ENCODE measurements at regions not wholly inside any gene's neighbourhood (a gene's known extent, or its start where the extent isn't known, plus 50 kb on each side); places are given as distances from the start of the nearest gene placed in this dataset.

GRCh38 chr5:88094906-88095496, 173.6 kb downstream of the TMEM161B start:
- Histone ChIP-seq H3K27me3 (ENCODE audit: control insufficient read depth in 3 of 3, insufficient read depth in 3 of 3, low read depth in 1 of 3, low read length in 3 of 3) (peaks cover 0 to 24% (median 0%) of the 10 kb centered on the region in 3 experiments), H2AFZ (ENCODE audit: low read length) (no peak overlapping the region), H3K27ac (replicated peaks; ENCODE audit: low read length) (no peak overlapping the region), H3K18ac (ENCODE audit: low read length) (no peak overlapping the region), H3K4me1 (ENCODE audit: control insufficient read depth in 2 of 2, insufficient read depth in 1 of 2, low read depth in 1 of 2, low read length in 2 of 2) (peaks cover 6 to 33% of the 10 kb centered on the region in 2 donors), H3K36me3 (replicated peaks in 1 of 2; ENCODE audit: control insufficient read depth in 2 of 2, insufficient read depth in 2 of 2, low read length in 2 of 2) (no peaks in the 10 kb centered on the region), H2BK15ac (ENCODE audit: low read length) (no peak overlapping the region), H3K79me1 (ENCODE audit: low read depth, low read length) (no peaks in the 10 kb centered on the region), H3K4me2 (ENCODE audit: insufficient read depth, low read length, poor library complexity, severe bottlenecking) (no peak overlapping the region), H2BK12ac (ENCODE audit: low read length) (no peak overlapping the region), H3K4me3 (ENCODE audit: low read length in 2 of 2) (no peak overlapping the region), H3K9me3 (replicated peaks in 1 of 2; ENCODE audit: control insufficient read depth in 2 of 2, insufficient read depth in 1 of 2, low read depth in 1 of 2, low read length in 2 of 2) (no peaks in the 10 kb centered on the region), H4K91ac (ENCODE audit: low read depth, low read length, poor library complexity) (no peak overlapping the region), H3K9ac (ENCODE audit: low read depth, low read length, poor library complexity) (no peak overlapping the region), H3K23ac (ENCODE audit: low read depth, low read length, poor library complexity) (no peak overlapping the region), H2BK120ac (ENCODE audit: low read depth, low read length) (no peak overlapping the region), H3K14ac (ENCODE audit: low read length) (no peak overlapping the region), H3K4ac (ENCODE audit: low read length) (no peak overlapping the region), H2AK5ac (ENCODE audit: low read depth, low read length) (no peak overlapping the region), H4K8ac (ENCODE audit: low read depth, low read length) (no peak overlapping the region), H2BK5ac (ENCODE audit: low read length) (no peak overlapping the region)
- no peak for DNase-seq (ENCODE audit: low spot score)
- no CpG with 5 or more reads among the region's 2 CpGs for WGBS, 2 donors (ENCODE audit: extremely low coverage in 2 of 2, insufficient read length in 2 of 2, insufficient replicate concordance in 1 of 2)

GRCh38 chr5:88094403-88094802, 174.2 kb downstream of the TMEM161B start:
- no peak overlapping the region for H2BK15ac ChIP-seq (ENCODE audit: low read length)
- no peak overlapping the region for H3K4me3 ChIP-seq (ENCODE audit: low read length in 2 of 2)
- H2AK5ac ChIP-seq (ENCODE audit: low read depth, low read length) = no peak overlapping the region
- H2BK5ac ChIP-seq (ENCODE audit: low read length) = no peak overlapping the region
- no peak overlapping the region for H2BK120ac ChIP-seq (ENCODE audit: low read depth, low read length)
- H3K36me3 ChIP-seq (replicated peaks in 1 of 2; ENCODE audit: control insufficient read depth in 2 of 2, insufficient read depth in 2 of 2, low read length in 2 of 2) = no peaks in the 10 kb centered on the region
- no peak overlapping the region for H3K23ac ChIP-seq (ENCODE audit: low read depth, low read length, poor library complexity)
- no peaks in the 10 kb centered on the region for H3K79me1 ChIP-seq (ENCODE audit: low read depth, low read length)
- H3K9ac ChIP-seq (ENCODE audit: low read depth, low read length, poor library complexity) = no peak overlapping the region
- H2BK12ac ChIP-seq (ENCODE audit: low read length) = no peak overlapping the region
- no peak overlapping the region for H3K14ac ChIP-seq (ENCODE audit: low read length)
- H3K4me2 ChIP-seq (ENCODE audit: insufficient read depth, low read length, poor library complexity, severe bottlenecking) = no peak overlapping the region
- H3K4me1 ChIP-seq (ENCODE audit: control insufficient read depth in 2 of 2, insufficient read depth in 1 of 2, low read depth in 1 of 2, low read length in 2 of 2) = peaks cover 10 to 39% of the 10 kb centered on the region in 2 donors
- no peak overlapping the region for H4K8ac ChIP-seq (ENCODE audit: low read depth, low read length)
- no peak overlapping the region for H3K27ac ChIP-seq (replicated peaks; ENCODE audit: low read length)
- no peak overlapping the region for H3K4ac ChIP-seq (ENCODE audit: low read length)
- peaks cover 0 to 22% (median 0%) of the 10 kb centered on the region in 3 experiments for H3K27me3 ChIP-seq (ENCODE audit: control insufficient read depth in 3 of 3, insufficient read depth in 3 of 3, low read depth in 1 of 3, low read length in 3 of 3)
- no peak overlapping the region for H2AFZ ChIP-seq (ENCODE audit: low read length)
- H3K9me3 ChIP-seq (replicated peaks in 1 of 2; ENCODE audit: control insufficient read depth in 2 of 2, insufficient read depth in 1 of 2, low read depth in 1 of 2, low read length in 2 of 2) = no peaks in the 10 kb centered on the region
- DNase-seq (ENCODE audit: low spot score) = no peak
- no CpG with 5 or more reads among the region's 3 CpGs for WGBS, 2 donors (ENCODE audit: extremely low coverage in 2 of 2, insufficient read length in 2 of 2, insufficient replicate concordance in 1 of 2)
- no peak overlapping the region for H4K91ac ChIP-seq (ENCODE audit: low read depth, low read length, poor library complexity)
- no peak overlapping the region for H3K18ac ChIP-seq (ENCODE audit: low read length)

GRCh38 chr5:88093765-88094164, 174.9 kb downstream of the TMEM161B start:
- H3K9ac ChIP-seq (ENCODE audit: low read depth, low read length, poor library complexity) = no peak overlapping the region
- no peak overlapping the region for H3K4ac ChIP-seq (ENCODE audit: low read length)
- no peak overlapping the region for H2AK5ac ChIP-seq (ENCODE audit: low read depth, low read length)
- H2BK5ac ChIP-seq (ENCODE audit: low read length) = no peak overlapping the region
- H3K23ac ChIP-seq (ENCODE audit: low read depth, low read length, poor library complexity) = no peak overlapping the region
- H3K4me1 ChIP-seq (ENCODE audit: control insufficient read depth in 2 of 2, insufficient read depth in 1 of 2, low read depth in 1 of 2, low read length in 2 of 2) = peaks cover 10 to 44% of the 10 kb centered on the region in 2 donors
- no peak overlapping the region for H3K14ac ChIP-seq (ENCODE audit: low read length)
- no peaks in the 10 kb centered on the region for H3K9me3 ChIP-seq (replicated peaks in 1 of 2; ENCODE audit: control insufficient read depth in 2 of 2, insufficient read depth in 1 of 2, low read depth in 1 of 2, low read length in 2 of 2)
- DNase-seq (ENCODE audit: low spot score) = no peak
- H3K79me1 ChIP-seq (ENCODE audit: low read depth, low read length) = no peaks in the 10 kb centered on the region
- H4K8ac ChIP-seq (ENCODE audit: low read depth, low read length) = no peak overlapping the region
- H2BK12ac ChIP-seq (ENCODE audit: low read length) = no peak overlapping the region
- no CpG with 5 or more reads among the region's 3 CpGs for WGBS, 2 donors (ENCODE audit: extremely low coverage in 2 of 2, insufficient read length in 2 of 2, insufficient replicate concordance in 1 of 2)
- H2AFZ ChIP-seq (ENCODE audit: low read length) = no peak overlapping the region
- H2BK120ac ChIP-seq (ENCODE audit: low read depth, low read length) = no peak overlapping the region
- no peak overlapping the region for H3K27ac ChIP-seq (replicated peaks; ENCODE audit: low read length)
- H3K4me3 ChIP-seq (ENCODE audit: low read length in 2 of 2) = no peak overlapping the region
- no peak overlapping the region for H3K4me2 ChIP-seq (ENCODE audit: insufficient read depth, low read length, poor library complexity, severe bottlenecking)
- H3K18ac ChIP-seq (ENCODE audit: low read length) = no peak overlapping the region
- no peak overlapping the region for H4K91ac ChIP-seq (ENCODE audit: low read depth, low read length, poor library complexity)
- H2BK15ac ChIP-seq (ENCODE audit: low read length) = no peak overlapping the region
- H3K36me3 ChIP-seq (replicated peaks in 1 of 2; ENCODE audit: control insufficient read depth in 2 of 2, insufficient read depth in 2 of 2, low read length in 2 of 2) = no peaks in the 10 kb centered on the region
- peaks cover 0 to 22% (median 0%) of the 10 kb centered on the region in 3 experiments for H3K27me3 ChIP-seq (ENCODE audit: control insufficient read depth in 3 of 3, insufficient read depth in 3 of 3, low read depth in 1 of 3, low read length in 3 of 3)

- no peak overlapping the region for H3K4ac ChIP-seq (ENCODE audit: low read length)
- H2BK5ac ChIP-seq (ENCODE audit: low read length) = no peak overlapping the region
- no peak overlapping the region for H2AFZ ChIP-seq (ENCODE audit: low read length)
- no peak overlapping the region for H3K4me2 ChIP-seq (ENCODE audit: insufficient read depth, low read length, poor library complexity, severe bottlenecking)
- no peak overlapping the region for H3K27ac ChIP-seq (replicated peaks; ENCODE audit: low read length)
- no peak overlapping the region for H3K4me3 ChIP-seq (ENCODE audit: low read length in 2 of 2)
- H3K9me3 ChIP-seq (replicated peaks in 1 of 2; ENCODE audit: control insufficient read depth in 2 of 2, insufficient read depth in 1 of 2, low read depth in 1 of 2, low read length in 2 of 2) = no peaks in the 10 kb centered on the region
- peaks cover 0 to 18% (median 0%) of the 10 kb centered on the region in 3 experiments for H3K27me3 ChIP-seq (ENCODE audit: control insufficient read depth in 3 of 3, insufficient read depth in 3 of 3, low read depth in 1 of 3, low read length in 3 of 3)
- H2AK5ac ChIP-seq (ENCODE audit: low read depth, low read length) = no peak overlapping the region
- no peak overlapping the region for H4K91ac ChIP-seq (ENCODE audit: low read depth, low read length, poor library complexity)
- no peak overlapping the region for H2BK15ac ChIP-seq (ENCODE audit: low read length)
- H3K36me3 ChIP-seq (replicated peaks in 1 of 2; ENCODE audit: control insufficient read depth in 2 of 2, insufficient read depth in 2 of 2, low read length in 2 of 2) = no peaks in the 10 kb centered on the region
- no peak for DNase-seq (ENCODE audit: low spot score)
- no peak overlapping the region for H3K9ac ChIP-seq (ENCODE audit: low read depth, low read length, poor library complexity)
- WGBS, 2 donors (ENCODE audit: extremely low coverage in 2 of 2, insufficient read length in 2 of 2, insufficient replicate concordance in 1 of 2) = no CpG with 5 or more reads among the region's 4 CpGs
- no peak overlapping the region for H2BK120ac ChIP-seq (ENCODE audit: low read depth, low read length)
- no peak overlapping the region for H2BK12ac ChIP-seq (ENCODE audit: low read length)
- H4K8ac ChIP-seq (ENCODE audit: low read depth, low read length) = no peak overlapping the region
- H3K23ac ChIP-seq (ENCODE audit: low read depth, low read length, poor library complexity) = no peak overlapping the region
- H3K14ac ChIP-seq (ENCODE audit: low read length) = no peak overlapping the region
- H3K79me1 ChIP-seq (ENCODE audit: low read depth, low read length) = no peaks in the 10 kb centered on the region
- peaks cover 10 to 44% of the 10 kb centered on the region in 2 donors for H3K4me1 ChIP-seq (ENCODE audit: control insufficient read depth in 2 of 2, insufficient read depth in 1 of 2, low read depth in 1 of 2, low read length in 2 of 2)
- no peak overlapping the region for H3K18ac ChIP-seq (ENCODE audit: low read length)
Measured at GRCh38 chr5:88092958-88093605, 175.6 kb downstream of the TMEM161B start.

Measured in neuronal stem cell (in vitro differentiated cells).